ENCODE measurements at regions not wholly inside any gene's neighbourhood (a gene's known extent, or its start where the extent isn't known, plus 50 kb on each side); places are given as distances from the start of the nearest gene placed in this dataset.
"Not testable (repeated sequence)": the region's sequence is repeated elsewhere in the genome, so short reads cannot be mapped to it uniquely, and the experiment has no call there.

GRCh38 chr12:61188801-61189595 lies 1071.2 kb upstream of the USP15 start:
- DNase-seq: no peak
- H3K27me3 ChIP-seq (ENCODE audit: control insufficient read depth, insufficient read depth, low read length): no peaks in the 10 kb centered on the region
- no peak overlapping the region for H3K4me3 ChIP-seq (ENCODE audit: low read length)
- no peak overlapping the region for H3K27ac ChIP-seq (ENCODE audit: low read length)
- H3K36me3 ChIP-seq (ENCODE audit: control insufficient read depth, insufficient read depth, low read length): no peaks in the 10 kb centered on the region
- no peaks in the 10 kb centered on the region for H3K9me3 ChIP-seq (replicated peaks; ENCODE audit: control insufficient read depth, low read depth, low read length)
- WGBS (ENCODE audit: insufficient coverage): 87% methylated on average over 15 of the region's 18 CpGs
- no peaks in the 10 kb centered on the region for H3K4me1 ChIP-seq (ENCODE audit: control insufficient read depth, insufficient read depth, low read length)

DNA sequence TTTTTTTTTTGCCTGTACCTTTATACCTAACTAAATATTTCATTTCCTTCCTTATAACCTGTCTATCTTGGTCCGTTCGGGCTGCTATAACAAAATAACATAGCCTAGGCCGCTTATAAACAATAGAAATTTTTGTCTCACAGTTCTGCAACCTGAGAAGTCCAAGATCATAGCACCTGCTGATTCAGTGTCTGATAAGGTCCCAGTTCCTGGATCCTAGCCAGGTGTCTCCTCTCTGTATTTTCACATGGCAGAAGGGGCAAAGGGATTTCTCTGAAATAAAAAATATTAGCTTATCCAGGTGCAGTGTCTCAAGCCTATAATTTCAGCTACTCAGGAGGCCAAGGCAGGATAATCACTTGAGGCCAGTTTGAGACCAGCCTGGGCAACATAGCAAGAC lies 1046.6 kb upstream of the USP15 start:
- WGBS (ENCODE audit: insufficient coverage): 84% methylated on average over 3 of the region's 3 CpGs
- Histone ChIP-seq H3K4me3 (ENCODE audit: low read length) (no peak overlapping the region), H3K27ac (ENCODE audit: low read length) (no peak overlapping the region), H3K27me3 (ENCODE audit: control insufficient read depth, insufficient read depth, low read length) (no peaks in the 10 kb centered on the region), H3K4me1 (ENCODE audit: control insufficient read depth, insufficient read depth, low read length) (no peaks in the 10 kb centered on the region), H3K36me3 (ENCODE audit: control insufficient read depth, insufficient read depth, low read length) (no peaks in the 10 kb centered on the region), H3K9me3 (replicated peaks; ENCODE audit: control insufficient read depth, low read depth, low read length) (no peaks in the 10 kb centered on the region)
- DNase-seq: no peak

DNA sequence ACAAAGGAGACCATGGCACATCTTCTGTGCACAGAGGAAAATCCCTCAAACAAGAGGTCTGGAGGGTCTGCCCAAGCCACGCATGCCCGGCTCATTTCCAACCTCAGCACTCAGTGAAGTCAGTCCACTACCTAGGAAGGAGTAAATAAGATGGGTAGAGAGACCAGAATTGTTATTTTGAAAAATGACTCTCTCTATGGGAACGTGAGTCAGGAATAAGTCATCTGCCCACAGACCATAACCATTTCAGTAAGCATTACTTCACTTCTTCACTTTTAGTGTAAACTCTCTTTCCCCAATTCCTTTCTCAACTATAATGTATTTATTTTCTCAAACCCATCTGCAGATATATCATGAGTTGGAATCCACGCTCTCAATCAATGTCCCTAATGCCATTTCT lies 1039.9 kb upstream of the USP15 start:
- H3K4me1 ChIP-seq (ENCODE audit: control insufficient read depth, insufficient read depth, low read length): no peaks in the 10 kb centered on the region
- H3K36me3 ChIP-seq (ENCODE audit: control insufficient read depth, insufficient read depth, low read length): no peaks in the 10 kb centered on the region
- no peak overlapping the region for H3K4me3 ChIP-seq (ENCODE audit: low read length)
- H3K27ac ChIP-seq (ENCODE audit: low read length): no peak overlapping the region
- H3K9me3 ChIP-seq (replicated peaks; ENCODE audit: control insufficient read depth, low read depth, low read length): no peaks in the 10 kb centered on the region
- no peak for DNase-seq
- WGBS (ENCODE audit: insufficient coverage): 62% methylated on average over 2 of the region's 4 CpGs
- no peaks in the 10 kb centered on the region for H3K27me3 ChIP-seq (ENCODE audit: control insufficient read depth, insufficient read depth, low read length)

DNA sequence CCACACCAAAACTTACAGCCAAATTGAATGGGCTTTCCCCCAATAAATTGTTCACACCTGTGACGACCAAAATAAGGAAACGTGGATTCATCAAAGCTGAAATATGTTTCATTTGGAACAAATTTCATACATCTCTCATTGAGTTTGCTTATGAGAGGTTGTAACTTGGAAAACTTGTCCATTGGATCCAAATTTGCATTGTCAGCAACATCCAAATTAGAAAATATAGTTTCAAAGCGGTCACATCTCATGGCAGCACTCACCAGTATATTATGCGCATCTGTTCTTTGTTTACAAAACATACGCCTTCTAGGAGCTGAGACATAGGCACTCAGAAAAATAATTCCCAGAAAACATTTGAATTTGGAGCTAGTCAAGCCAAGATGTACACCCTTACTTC lies 1028.2 kb upstream of the USP15 start:
- peaks cover 3% of the 10 kb centered on the region for H3K9me3 ChIP-seq (replicated peaks; ENCODE audit: control insufficient read depth, low read depth, low read length)
- DNase-seq: no peak
- no peaks in the 10 kb centered on the region for H3K4me1 ChIP-seq (ENCODE audit: control insufficient read depth, insufficient read depth, low read length)
- H3K4me3 ChIP-seq (ENCODE audit: low read length): no peak overlapping the region
- no peaks in the 10 kb centered on the region for H3K27me3 ChIP-seq (ENCODE audit: control insufficient read depth, insufficient read depth, low read length)
- WGBS (ENCODE audit: insufficient coverage): 57% methylated on average over 1 of the region's 5 CpGs
- no peaks in the 10 kb centered on the region for H3K36me3 ChIP-seq (ENCODE audit: control insufficient read depth, insufficient read depth, low read length)
- no peak overlapping the region for H3K27ac ChIP-seq (ENCODE audit: low read length)

- Histone ChIP-seq H3K4me3 (ENCODE audit: low read length) (no peak overlapping the region), H3K9me3 (replicated peaks; ENCODE audit: control insufficient read depth, low read depth, low read length) (peaks cover 3% of the 10 kb centered on the region), H3K36me3 (ENCODE audit: control insufficient read depth, insufficient read depth, low read length) (no peaks in the 10 kb centered on the region), H3K27ac (ENCODE audit: low read length) (no peak overlapping the region), H3K27me3 (ENCODE audit: control insufficient read depth, insufficient read depth, low read length) (no peaks in the 10 kb centered on the region), H3K4me1 (ENCODE audit: control insufficient read depth, insufficient read depth, low read length) (no peaks in the 10 kb centered on the region)
- no CpG with 5 or more reads among the region's 2 CpGs for WGBS (ENCODE audit: insufficient coverage)
- no peak for DNase-seq
These were observed 1009.9 kb upstream of the USP15 start for GRCh38 chr12:61250303-61250702.

- Histone ChIP-seq H3K36me3 (ENCODE audit: control insufficient read depth, insufficient read depth, low read length) (no peaks in the 10 kb centered on the region), H3K9me3 (replicated peaks; ENCODE audit: control insufficient read depth, low read depth, low read length) (peaks cover 3% of the 10 kb centered on the region), H3K4me3 (ENCODE audit: low read length) (no peak overlapping the region), H3K27me3 (ENCODE audit: control insufficient read depth, insufficient read depth, low read length) (no peaks in the 10 kb centered on the region), H3K27ac (ENCODE audit: low read length) (no peak overlapping the region), H3K4me1 (ENCODE audit: control insufficient read depth, insufficient read depth, low read length) (no peaks in the 10 kb centered on the region)
- no peak for DNase-seq
- WGBS (ENCODE audit: insufficient coverage): 59% methylated on average over 2 of the region's 3 CpGs
These were observed 1009.1 kb upstream of the USP15 start for GRCh38 chr12:61251076-61251475.

- WGBS (ENCODE audit: insufficient coverage): 100% methylated on average over 1 of the region's 3 CpGs
- no peak overlapping the region for H3K4me3 ChIP-seq (ENCODE audit: low read length)
- DNase-seq: no peak
These were observed 1006.0 kb upstream of the USP15 start for GRCh38 chr12:61254225-61254624.

GRCh38 chr12:61264294-61264693 lies 995.9 kb upstream of the USP15 start:
- H3K4me3 ChIP-seq (ENCODE audit: low read length); H3K36me3 ChIP-seq (ENCODE audit: control insufficient read depth, insufficient read depth, low read length); H3K27me3 ChIP-seq (ENCODE audit: control insufficient read depth, insufficient read depth, low read length); DNase-seq; H3K9me3 ChIP-seq (replicated peaks; ENCODE audit: control insufficient read depth, low read depth, low read length); H3K27ac ChIP-seq (ENCODE audit: low read length); H3K4me1 ChIP-seq (ENCODE audit: control insufficient read depth, insufficient read depth, low read length): not testable (repeated sequence)

More at GRCh38 chr12:61254225-61254624, 1006.0 kb upstream of the USP15 start:
- Histone ChIP-seq H3K27me3 (ENCODE audit: control insufficient read depth, insufficient read depth, low read length) (no peaks in the 10 kb centered on the region), H3K4me1 (ENCODE audit: control insufficient read depth, insufficient read depth, low read length) (no peaks in the 10 kb centered on the region), H3K9me3 (replicated peaks; ENCODE audit: control insufficient read depth, low read depth, low read length) (peaks cover 3% of the 10 kb centered on the region), H3K27ac (ENCODE audit: low read length) (no peak overlapping the region), H3K36me3 (ENCODE audit: control insufficient read depth, insufficient read depth, low read length) (no peaks in the 10 kb centered on the region)

GRCh38 chr12:61267474-61267873 lies 992.7 kb upstream of the USP15 start:
- no CpG with 5 or more reads among the region's 1 CpG for WGBS (ENCODE audit: insufficient coverage)
- Histone ChIP-seq H3K9me3 (replicated peaks; ENCODE audit: control insufficient read depth, low read depth, low read length) (peaks cover 7% of the 10 kb centered on the region), H3K27me3 (ENCODE audit: control insufficient read depth, insufficient read depth, low read length) (no peaks in the 10 kb centered on the region), H3K4me3 (ENCODE audit: low read length) (no peak overlapping the region), H3K36me3 (ENCODE audit: control insufficient read depth, insufficient read depth, low read length) (no peaks in the 10 kb centered on the region), H3K27ac (ENCODE audit: low read length) (no peak overlapping the region), H3K4me1 (ENCODE audit: control insufficient read depth, insufficient read depth, low read length) (no peaks in the 10 kb centered on the region)
- DNase-seq: no peak

- Histone ChIP-seq H3K27ac (ENCODE audit: low read length) (no peak overlapping the region), H3K36me3 (ENCODE audit: control insufficient read depth, insufficient read depth, low read length) (no peaks in the 10 kb centered on the region), H3K4me3 (ENCODE audit: low read length) (no peak overlapping the region), H3K4me1 (ENCODE audit: control insufficient read depth, insufficient read depth, low read length) (no peaks in the 10 kb centered on the region), H3K9me3 (replicated peaks; ENCODE audit: control insufficient read depth, low read depth, low read length) (no peaks in the 10 kb centered on the region), H3K27me3 (ENCODE audit: control insufficient read depth, insufficient read depth, low read length) (no peaks in the 10 kb centered on the region)
- no peak for DNase-seq
These were observed 987.8 kb upstream of the USP15 start for GRCh38 chr12:61272441-61272840.

All from muscle of leg (tissue), 3 donors.